Activated CD8-positive, alpha-beta T cell treated with anti-CD3 and anti-CD28 coated beads for 36 hours (primary cell): ENCODE measurements at regions not wholly inside any gene's neighbourhood (a gene's known extent, or its start where the extent isn't known, plus 50 kb on each side); places are given as distances from the start of the nearest gene placed in this dataset.
"Not testable (repeated sequence)": the region's sequence is repeated elsewhere in the genome, so short reads cannot be mapped to it uniquely, and the experiment has no call there.

Source experiments
- ATAC-seq: fragments of 200-7000 bp; cut with Tn5 transposase; one replicate; pipeline ENCODE4 v1.10.0; 2021; ENCODE audit warnings: mild to moderate bottlenecking, moderate library complexity
- CTCF ChIA-PET: fragments of 350-600 bp; sonication (Branson Sonifier 250); formaldehyde crosslinking; loops from one replicate; lab custom pipeline; 2021; ENCODE audit warnings: antibody characterized with exemption; lab: Charles Lee
- POLR2A ChIA-PET: fragments of 350-600 bp; sonication (Branson Sonifier 250); formaldehyde crosslinking; loops from one replicate; lab custom pipeline; 2021; ENCODE audit warnings: antibody characterized with exemption; lab: Charles Lee
- DNase-seq: peaks from one replicate; pipeline ENCODE4 v3.0.0-alpha.2; 2020
- H3K27ac Mint-ChIP-seq: one replicate; pipeline ENCODE4 v1.8.0; 2021; ENCODE audit warnings: mild to moderate bottlenecking, mixed read lengths
- H3K27me3 Mint-ChIP-seq: one replicate; pipeline ENCODE4 v1.8.0; 2021; ENCODE audit warnings: mixed read lengths
- H3K36me3 Mint-ChIP-seq: one replicate; pipeline ENCODE4 v1.8.0; 2021; ENCODE audit warnings: low read depth, mixed read lengths
- H3K4me1 Mint-ChIP-seq: one replicate; pipeline ENCODE4 v1.8.0; 2021; ENCODE audit warnings: low read depth, mixed read lengths
- H3K4me3 Mint-ChIP-seq: one replicate; pipeline ENCODE4 v1.8.0; 2021; ENCODE audit warnings: mild to moderate bottlenecking, moderate library complexity, mixed read lengths
- H3K9me3 Mint-ChIP-seq: one replicate; pipeline ENCODE4 v1.8.0; 2021; ENCODE audit warnings: mixed read lengths
- CTCF ChIP-seq: fragments of 200-600 bp; IDR thresholded peaks from one replicate; pipeline ENCODE4 v1.8.0; 2022; ENCODE audit warnings: antibody characterized with exemption, mild to moderate bottlenecking
- intact Hi-C: fragments of 100-400 bp; cut with micrococcal nuclease; formaldehyde crosslinking; loops from one replicate; pipeline ENCODE4 v1.10.0; 2022

DNA sequence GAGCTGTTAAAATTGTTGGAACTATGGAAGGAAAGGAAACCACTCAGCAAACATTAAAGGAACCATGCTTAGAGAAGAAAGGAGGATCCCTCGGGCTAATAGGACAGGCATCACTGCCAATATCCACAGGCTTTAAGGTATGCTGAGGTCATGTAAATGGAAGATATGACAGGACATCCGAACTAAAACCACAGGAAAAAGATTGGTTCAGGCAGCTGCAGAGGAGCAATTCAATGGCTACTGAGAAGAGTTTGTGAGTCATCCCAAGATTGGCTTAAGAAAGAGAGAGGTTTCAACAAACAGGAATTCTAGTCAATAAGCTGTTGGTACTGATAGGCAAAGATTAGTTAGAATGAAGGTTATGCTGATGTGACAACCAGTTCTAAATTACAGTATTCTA lies 106.4 kb upstream of the FAM241A start:
- intact Hi-C loops: no loop called here
- ATAC-seq: no peak

DNA sequence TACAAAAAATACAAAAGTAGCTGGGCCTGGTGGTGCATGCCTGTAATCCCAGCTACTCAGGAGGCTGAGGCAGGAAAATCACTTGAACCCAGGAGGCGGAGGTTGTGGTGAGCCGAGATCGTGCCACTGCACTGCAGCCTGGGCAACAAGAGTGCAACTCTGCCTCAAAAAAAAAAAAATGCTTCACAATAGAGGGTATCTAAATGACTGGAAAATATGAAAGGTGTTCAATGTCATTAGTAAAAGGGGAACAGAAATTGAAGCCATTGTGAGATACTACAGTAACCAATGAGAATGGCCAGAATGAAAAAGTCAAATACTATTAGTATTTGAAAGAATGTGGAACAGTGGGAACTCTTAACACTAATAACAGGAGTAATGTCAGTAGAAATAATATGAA lies 96.1 kb upstream of the FAM241A start:
- H3K9me3 Mint-ChIP-seq, DNase-seq, H3K27me3 Mint-ChIP-seq, POLR2A ChIA-PET, H3K4me1 Mint-ChIP-seq, H3K4me3 Mint-ChIP-seq, H3K36me3 Mint-ChIP-seq, ATAC-seq, H3K27ac Mint-ChIP-seq, intact Hi-C loops: not testable (repeated sequence)
- CTCF ChIA-PET: interaction anchor here (1.0 kb wide), 1 partner anchor 334 kb away, joined by 3 read pairs; no protein-coding TSS in a partner anchor

More for the DNA sequence above, 106.4 kb upstream of the FAM241A start:
- Mint-ChIP-seq H3K4me1 (no peaks in the 10 kb centered on the region), H3K4me3 (no peak overlapping the region), H3K36me3 (no peaks in the 10 kb centered on the region), H3K27ac (no peak overlapping the region), H3K27me3 (peaks cover 5% of the 10 kb centered on the region), H3K9me3 (no peaks in the 10 kb centered on the region)
- ChIA-PET POLR2A (no interaction called here), CTCF (no interaction called here)
- no peak for DNase-seq
- TF ChIP-seq CTCF: no peak

DNA sequence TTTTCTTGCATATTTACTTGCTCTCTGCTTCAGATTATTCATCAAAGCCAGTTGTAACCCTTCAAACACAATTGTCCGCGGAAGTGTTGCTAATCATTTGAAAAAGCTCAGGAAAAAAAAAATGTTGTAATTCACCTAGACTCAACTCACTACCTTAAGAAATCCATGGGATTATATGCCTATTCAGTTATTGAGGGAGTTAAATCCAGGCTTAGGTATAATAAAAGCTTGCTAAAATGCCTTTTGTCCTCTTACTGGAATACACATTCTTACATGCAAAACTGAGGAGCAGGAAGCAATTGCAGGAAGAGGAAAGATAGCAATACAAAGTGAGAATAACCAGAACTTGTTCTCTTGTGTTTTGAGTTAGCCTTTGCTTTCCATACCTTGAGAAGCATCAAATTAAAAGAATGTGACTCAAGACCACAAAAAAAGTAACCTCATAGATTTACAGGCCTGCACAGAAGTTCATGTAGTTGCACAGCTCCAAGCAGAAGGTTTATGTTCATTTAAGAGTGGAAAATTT lies 91.4 kb upstream of the FAM241A start:
- no peaks in the 10 kb centered on the region for H3K36me3 Mint-ChIP-seq
- no peaks in the 10 kb centered on the region for H3K4me1 Mint-ChIP-seq
- TF ChIP-seq CTCF: no peak
- no peak overlapping the region for H3K4me3 Mint-ChIP-seq
- ATAC-seq (no peak), DNase-seq (no peak)
- ChIA-PET POLR2A (no interaction called here), CTCF (interaction anchor here (1.4 kb wide), 1 partner anchor 269 kb away, joined by 3 read pairs; no protein-coding TSS in a partner anchor)
- H3K9me3 Mint-ChIP-seq: no peaks in the 10 kb centered on the region
- H3K27ac Mint-ChIP-seq: no peak overlapping the region
- intact Hi-C loops: no loop called here
- no peaks in the 10 kb centered on the region for H3K27me3 Mint-ChIP-seq

- Mint-ChIP-seq H3K9me3 (no peaks in the 10 kb centered on the region), H3K4me1 (no peaks in the 10 kb centered on the region), H3K4me3 (no peak overlapping the region), H3K27me3 (peaks cover 1% of the 10 kb centered on the region), H3K27ac (no peak overlapping the region), H3K36me3 (no peaks in the 10 kb centered on the region)
- ATAC-seq (no peak), DNase-seq (no peak)
- ChIA-PET POLR2A (no interaction called here), CTCF (no interaction called here)
- intact Hi-C loops: no loop called here
- TF ChIP-seq CTCF: no peak
Observed at GRCh38 chr4:112055100-112055499, 90.2 kb upstream of the FAM241A start.

GRCh38 chr4:112057470-112057869 lies 87.8 kb upstream of the FAM241A start:
- Mint-ChIP-seq H3K27me3 (peaks cover 4% of the 10 kb centered on the region), H3K4me1 (no peaks in the 10 kb centered on the region), H3K27ac (no peak overlapping the region), H3K4me3 (no peak overlapping the region), H3K9me3 (no peaks in the 10 kb centered on the region), H3K36me3 (no peaks in the 10 kb centered on the region)
- ChIA-PET POLR2A (no interaction called here), CTCF (no interaction called here)
- no peak for TF ChIP-seq CTCF
- DNase-seq (no peak), ATAC-seq (no peak)
- intact Hi-C loops: no loop called here
